ENCODE measurements at regions not wholly inside any gene's neighbourhood (a gene's known extent, or its start where the extent isn't known, plus 50 kb on each side); places are given as distances from the start of the nearest gene placed in this dataset.
"Not testable (repeated sequence)": the region's sequence is repeated elsewhere in the genome, so short reads cannot be mapped to it uniquely, and the experiment has no call there.

DNA sequence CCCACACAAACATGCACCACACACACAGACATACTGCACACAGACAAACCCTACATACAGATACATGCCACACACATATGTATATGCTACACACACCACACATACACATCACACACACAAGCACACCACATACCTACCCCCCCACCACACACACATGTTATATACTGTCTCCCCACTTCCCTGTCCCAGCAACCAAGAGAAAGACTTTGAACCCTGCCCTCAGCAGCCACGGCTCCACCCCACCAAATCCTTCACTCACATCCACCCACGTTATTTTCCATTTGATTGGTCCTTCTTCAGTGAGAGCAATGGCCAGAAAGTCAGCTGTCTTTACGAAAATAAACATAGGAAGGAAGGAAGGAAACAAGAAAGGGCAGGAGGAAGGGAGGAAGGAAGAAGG lies 479.8 kb downstream of the DIRAS2 start:
- no peak for DNase-seq (ENCODE audit: insufficient read length, low spot score)
- FAIRE-seq, result no peak

DNA sequence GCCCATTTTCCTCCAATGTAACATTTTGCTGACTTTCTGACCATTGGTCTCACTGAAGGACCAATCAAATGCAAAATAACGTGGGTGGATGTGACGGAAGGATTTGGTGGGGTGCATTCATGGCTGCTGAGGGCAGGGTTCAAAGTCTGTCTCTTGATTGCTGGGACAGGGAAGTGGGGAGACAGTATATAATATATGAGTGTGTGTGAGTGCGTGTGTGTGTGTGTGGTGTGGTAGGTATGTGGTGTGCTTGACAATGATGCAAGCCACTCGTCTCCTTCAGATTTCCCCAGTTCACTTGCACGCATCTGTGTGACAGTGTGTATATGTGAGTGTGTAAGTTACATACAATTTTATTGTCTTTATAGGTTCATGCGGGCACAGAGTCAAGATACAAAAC lies 477.3 kb downstream of the DIRAS2 start:
- no peak for DNase-seq (ENCODE audit: insufficient read length, low spot score)
- FAIRE-seq, result no peak

DNA sequence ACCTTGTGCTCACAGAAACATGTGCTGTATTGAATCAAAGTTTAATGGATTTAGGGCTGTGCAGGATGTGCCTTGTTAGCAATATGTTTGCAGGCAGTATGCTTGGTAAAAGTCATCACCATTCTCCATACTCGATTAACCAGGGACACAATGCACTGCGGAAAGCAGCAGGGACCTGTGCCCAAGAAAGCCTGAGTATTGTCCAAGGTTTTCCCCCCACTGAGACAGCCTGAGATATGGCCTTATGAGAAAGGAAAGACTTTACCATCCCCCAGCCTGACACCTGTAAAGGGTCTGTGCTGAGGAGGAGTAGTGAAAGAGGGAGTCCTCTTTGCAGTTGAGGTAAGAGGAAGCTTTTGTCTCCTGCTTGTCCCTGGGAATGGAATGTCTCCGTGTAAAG lies 476.2 kb downstream of the DIRAS2 start:
- FAIRE-seq, result not testable (repeated sequence)

DNA sequence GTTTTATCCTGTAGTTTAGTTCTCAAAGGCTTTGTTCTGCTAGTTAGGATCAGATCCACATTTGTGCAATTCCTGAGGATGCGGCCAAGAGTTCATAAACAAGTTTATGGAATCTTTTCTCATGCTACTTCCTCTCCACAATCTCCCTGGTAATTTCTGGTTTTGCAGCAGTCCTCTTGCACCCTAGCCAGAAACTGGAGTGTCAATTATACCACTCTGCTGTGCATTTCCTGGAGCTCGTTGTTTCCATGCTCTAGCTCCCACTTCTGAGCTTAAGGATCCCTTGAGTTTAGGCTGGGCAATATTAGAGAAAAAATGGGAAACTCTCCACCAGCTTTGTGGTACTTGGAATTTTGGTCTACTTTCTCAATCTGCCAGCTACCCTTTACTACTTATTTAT lies 474.7 kb downstream of the DIRAS2 start:
- no peak for FAIRE-seq
- DNase-seq (ENCODE audit: insufficient read length, low spot score), result no peak

More for the DNA sequence above, 476.2 kb downstream of the DIRAS2 start:
- not testable (repeated sequence) for DNase-seq (ENCODE audit: insufficient read length, low spot score)

DNA sequence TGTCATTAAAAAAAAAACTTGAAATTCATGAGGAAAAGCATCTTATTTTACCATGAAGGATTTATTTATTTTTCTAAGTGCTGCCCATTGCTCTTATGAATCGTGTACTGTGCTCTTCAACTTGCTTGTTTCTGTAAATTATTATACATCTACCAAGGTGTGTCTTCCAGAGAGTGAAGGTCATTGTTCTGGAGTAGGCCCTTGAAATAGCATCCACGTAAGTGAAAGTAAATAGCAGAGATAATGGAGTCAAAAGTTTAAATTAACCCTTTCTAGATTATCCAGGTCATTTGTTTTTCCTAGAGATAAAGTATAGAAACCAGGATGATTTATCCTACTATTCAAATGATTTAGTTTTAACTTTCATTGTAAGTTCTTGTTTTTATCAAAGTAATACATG lies 473.1 kb downstream of the DIRAS2 start:
- no peak for FAIRE-seq
- no peak for DNase-seq (ENCODE audit: insufficient read length, low spot score)

DNA sequence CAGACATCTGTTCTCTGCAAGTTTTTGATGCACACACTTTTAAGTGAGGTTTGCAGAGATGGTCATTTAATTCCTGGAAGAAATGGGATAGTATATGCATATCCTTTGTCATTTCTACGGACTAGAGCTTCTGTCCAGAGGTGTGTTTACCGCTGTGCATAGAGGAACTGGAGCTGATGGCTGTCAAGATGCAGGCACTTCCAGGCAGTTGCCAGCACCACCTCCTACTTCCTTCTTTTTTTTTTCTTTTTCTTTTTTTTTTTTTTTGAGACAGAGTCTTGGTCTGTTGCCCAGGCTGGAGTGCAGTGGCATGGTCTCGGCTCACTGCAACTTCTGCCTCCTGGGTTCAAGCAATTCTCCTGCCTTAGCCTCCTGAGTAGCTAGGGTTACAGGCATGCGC lies 468.7 kb downstream of the DIRAS2 start:
- DNase-seq (ENCODE audit: insufficient read length, low spot score); FAIRE-seq: not testable (repeated sequence)

DNA sequence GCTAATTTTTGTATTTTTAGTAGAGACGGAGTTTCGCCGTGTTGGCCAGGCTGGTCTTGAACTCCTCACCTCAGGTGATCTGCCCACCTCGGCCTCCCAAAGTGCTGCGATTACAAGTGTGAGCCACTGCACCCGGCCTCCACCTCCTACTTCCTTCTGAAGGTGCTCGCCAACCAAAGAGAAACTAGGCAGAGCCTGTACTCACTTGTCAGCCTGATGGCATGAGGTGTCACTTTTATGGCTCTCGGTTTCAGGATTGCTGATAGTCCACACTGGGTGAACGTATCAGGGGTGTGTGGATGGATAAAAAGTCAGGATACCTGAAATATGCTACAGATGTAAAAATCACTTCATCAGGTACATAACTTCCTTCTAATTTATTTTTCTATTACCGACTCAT lies 468.3 kb downstream of the DIRAS2 start:
- not testable (repeated sequence) for FAIRE-seq; DNase-seq (ENCODE audit: insufficient read length, low spot score)

DNA sequence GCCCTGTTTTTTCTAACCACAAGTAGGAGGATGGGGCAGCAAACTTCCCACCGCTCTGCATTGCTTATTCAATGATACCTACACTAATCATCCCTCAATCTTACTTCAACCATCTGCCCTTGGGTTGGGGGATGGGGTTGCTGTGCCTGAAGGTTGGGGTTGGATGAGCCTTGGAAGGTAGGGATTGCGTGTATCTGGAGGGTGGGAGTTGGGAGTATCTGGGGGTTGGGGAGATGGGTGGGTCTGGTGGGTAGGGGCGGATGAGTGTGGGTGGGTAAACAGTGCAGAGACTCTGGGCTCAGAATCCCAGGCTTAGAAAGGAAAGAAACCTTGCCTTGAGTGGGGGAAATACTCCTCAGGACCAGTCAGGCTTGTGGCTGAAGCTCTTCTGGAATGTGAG lies 467.4 kb downstream of the DIRAS2 start:
- no peak for DNase-seq (ENCODE audit: insufficient read length, low spot score)
- no peak for FAIRE-seq

DNA sequence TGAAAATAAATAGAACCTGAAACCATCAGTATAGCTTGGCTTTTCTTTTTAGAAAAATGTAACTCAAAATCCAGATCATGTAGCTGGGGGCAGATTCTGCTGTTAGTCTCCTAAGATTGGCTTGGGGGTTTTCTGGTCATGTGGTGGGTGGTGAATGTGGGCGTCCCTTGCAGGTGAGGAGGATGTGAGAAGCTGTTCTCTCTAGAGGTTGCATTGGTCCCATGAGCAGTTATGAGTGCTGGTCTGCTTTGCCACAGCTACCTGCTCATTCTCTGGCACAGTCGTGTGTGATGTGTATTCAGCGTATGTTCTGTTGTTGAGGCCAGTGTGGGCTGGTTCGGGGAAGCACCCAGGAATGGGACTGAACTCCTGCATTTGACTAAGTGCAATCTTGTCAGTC lies 466.8 kb downstream of the DIRAS2 start:
- DNase-seq (ENCODE audit: insufficient read length, low spot score), result no peak
- no peak for FAIRE-seq

DNA sequence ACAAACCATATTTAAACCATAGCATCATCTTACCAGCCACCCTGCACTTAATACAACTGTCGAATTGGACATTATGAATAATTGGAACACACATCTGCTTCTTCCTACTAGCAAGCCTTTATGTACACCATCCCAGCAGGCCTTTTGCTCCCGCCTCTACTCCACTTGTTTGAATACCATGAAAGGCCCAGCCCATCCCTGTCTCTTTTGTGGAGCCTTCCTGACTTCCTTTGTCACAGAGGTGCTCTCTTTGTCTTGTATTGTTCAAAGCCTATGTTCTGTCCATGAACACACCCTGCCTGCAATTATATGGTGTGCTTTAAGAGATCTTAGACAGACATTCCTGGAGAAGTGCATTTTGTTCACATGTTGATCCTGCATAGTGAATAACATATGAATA lies 465.7 kb downstream of the DIRAS2 start:
- DNase-seq (ENCODE audit: insufficient read length, low spot score), result no peak

DNA sequence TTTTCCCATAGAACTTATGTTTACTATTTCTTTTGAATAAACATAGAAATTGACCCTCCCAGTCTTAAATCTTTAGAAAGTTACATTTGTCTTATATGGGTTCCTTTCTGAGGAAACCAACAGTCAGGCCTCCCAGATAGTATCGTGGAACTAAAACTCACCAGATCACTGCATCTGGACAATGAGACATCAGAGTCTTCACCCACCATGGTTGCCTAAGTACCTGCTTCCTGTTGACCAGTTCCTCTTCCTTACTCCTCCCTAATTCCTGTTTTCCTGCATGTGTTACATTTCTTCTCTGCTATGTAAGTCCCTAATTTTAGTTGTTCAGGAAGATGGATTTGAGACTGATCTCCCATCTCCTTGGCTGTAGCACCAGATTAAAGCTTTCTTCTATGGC lies 462.2 kb downstream of the DIRAS2 start:
- FAIRE-seq (no peak), DNase-seq (ENCODE audit: insufficient read length, low spot score) (no peak)

More for the DNA sequence above, 465.7 kb downstream of the DIRAS2 start:
- no peak for FAIRE-seq

DNA sequence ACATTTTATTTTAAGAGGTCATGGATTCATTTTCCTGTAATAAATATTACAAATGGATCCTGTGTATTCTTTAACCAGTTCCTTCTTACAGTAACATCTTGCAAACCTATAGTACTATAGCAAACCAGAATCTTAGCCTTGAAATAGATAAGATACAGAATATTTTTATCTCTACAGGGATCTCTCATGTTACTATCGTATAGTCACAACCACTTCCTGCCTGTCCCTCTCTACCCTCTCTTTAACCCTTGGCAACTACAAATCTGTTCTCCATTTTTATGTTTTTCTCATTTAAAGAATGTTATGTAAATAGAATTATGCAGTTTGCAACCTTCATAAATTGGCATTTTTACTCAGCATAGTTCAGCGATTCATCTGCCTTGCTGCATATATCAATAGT lies 454.0 kb downstream of the DIRAS2 start:
- no peak for DNase-seq (ENCODE audit: insufficient read length, low spot score)
- no peak for FAIRE-seq

DNA sequence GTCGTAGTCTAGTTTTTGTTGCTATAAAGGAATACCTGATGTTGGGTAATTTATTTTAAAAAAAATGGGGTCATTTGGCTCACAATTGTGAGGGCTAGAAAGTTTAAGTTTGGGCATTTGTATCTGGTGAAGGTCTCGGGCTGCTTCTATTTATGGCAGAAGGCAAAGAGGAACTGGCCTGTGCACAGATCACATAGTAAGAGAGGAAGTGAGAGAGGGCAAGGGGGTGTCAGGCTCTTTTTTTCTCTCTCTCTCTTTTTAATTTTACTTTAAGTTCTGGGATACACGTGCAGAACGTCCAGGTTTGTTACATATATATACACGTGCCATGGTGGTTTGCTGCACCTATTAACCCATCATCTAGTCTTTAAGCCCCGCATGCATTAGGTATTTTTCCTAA lies 453.3 kb downstream of the DIRAS2 start:
- FAIRE-seq, result no peak
- peak; percentile 13 for DNase-seq (ENCODE audit: insufficient read length, low spot score)

DNA sequence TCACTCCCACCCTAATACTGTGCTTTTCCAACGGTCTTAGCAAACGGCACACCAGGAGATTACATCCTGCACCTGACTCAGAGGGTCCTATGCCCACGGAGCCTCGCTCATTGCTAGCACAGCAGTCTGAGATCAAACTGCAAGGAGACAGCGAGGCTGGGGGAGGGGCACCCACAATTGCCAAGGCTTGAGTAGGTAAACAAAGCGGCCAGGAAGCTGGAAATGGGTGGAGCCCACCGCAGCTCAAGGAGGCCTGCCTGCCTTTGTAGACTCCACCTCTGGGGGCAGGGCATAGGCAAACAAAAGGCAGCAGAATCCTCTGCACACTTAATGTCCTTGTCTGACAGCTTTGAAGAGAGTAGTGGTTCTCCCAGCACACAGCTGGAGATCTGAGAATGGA lies 450.2 kb downstream of the DIRAS2 start:
- not testable (repeated sequence) for FAIRE-seq; DNase-seq (ENCODE audit: insufficient read length, low spot score)

DNA sequence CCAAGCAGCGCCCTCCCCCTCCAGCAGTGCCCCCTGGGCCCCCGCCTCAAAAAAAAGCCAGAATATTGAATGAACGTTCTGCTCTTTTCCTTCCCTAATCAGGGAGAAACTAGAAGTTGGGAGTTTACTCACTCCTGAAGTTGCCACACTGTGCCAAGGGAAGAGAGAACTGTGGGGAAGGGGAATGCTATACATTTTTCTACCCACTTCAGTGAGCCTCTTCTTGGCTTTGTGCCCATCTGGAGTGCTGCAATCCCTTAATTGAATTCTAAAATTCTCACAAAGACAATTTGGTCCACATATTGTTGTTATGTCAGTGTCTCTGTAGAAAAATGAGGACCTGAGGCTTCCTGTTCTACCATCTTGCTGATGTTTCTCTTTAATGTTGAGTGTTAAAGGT lies 443.7 kb downstream of the DIRAS2 start:
- DNase-seq (ENCODE audit: insufficient read length, low spot score), result no peak
- no peak for FAIRE-seq

DNA sequence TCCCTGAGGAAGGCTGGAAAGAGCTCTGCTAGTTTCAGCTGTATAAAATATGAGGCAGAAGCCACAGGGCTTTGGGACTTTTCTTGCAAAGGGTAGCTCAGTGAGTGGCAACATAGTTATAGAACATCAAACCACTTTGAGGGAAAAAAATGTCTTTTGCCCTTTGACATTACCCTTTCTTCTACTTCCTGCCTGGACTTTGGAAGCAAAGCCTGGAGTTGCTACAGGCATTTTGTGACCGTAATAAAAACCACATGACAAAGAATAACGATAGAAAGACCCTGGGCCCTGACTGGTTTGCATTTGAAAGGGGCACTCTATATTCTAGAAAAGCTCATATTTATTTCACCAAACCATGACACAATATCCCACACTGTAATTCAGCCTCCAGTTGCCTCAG lies 440.9 kb downstream of the DIRAS2 start:
- no peak for FAIRE-seq

DNA sequence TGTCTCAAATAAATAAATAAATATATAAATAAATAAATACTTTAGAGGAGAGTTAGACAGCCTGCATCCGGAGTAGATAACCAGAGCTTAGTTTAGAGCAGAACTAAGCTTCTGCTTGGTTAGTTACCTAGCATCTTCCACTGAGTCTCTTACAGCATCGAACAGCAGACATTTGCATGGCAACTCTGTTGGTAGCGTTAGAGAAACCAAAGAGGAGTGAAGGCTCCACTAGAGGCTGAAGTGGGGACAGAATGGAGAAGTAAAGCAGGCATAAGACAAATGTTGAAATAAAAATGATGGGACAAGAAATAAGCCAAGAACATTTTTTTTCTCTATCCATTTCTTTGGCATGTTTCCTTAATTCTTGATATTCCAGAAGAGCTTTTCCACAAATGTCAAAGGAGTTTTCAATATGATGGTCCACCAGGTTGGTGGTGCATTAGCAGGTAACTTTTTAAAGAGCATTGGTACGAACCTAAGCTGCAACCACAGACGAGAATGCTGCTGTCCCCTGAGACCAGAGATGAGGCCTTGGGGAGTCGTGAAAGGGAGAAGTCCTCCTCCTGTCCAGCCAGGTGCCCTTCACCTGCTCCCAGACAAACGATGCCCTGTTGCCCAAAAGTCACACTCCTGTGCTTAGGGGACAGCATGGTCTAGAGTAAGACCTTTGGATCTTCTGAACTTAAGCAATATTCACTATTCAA lies 438.3 kb downstream of the DIRAS2 start:
- FAIRE-seq (no peak), DNase-seq (ENCODE audit: insufficient read length, low spot score) (no peak)

More for the DNA sequence above, 440.9 kb downstream of the DIRAS2 start:
- no peak for DNase-seq (ENCODE audit: insufficient read length, low spot score)

DNA sequence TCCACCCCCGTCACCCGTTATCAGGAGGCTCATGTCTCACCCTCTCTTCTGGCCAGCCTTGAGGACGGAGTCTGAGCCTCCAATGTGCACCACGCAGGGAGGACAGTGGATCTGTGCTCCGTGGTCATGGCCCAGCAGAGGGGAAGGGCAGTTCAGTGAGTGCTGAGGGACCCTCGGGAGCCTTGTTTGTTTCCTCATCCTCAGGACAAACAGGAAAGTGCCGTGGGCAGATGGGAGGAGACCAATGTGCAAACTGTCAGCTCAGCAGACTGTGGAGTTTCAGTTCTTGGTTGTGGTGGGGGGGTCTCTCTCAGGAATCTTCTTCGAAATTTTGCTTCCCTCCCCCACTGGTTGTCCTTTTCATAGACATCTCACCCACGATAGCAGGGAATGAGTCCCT lies 429.6 kb downstream of the DIRAS2 start:
- not testable (repeated sequence) for FAIRE-seq; DNase-seq (ENCODE audit: insufficient read length, low spot score)

DNA sequence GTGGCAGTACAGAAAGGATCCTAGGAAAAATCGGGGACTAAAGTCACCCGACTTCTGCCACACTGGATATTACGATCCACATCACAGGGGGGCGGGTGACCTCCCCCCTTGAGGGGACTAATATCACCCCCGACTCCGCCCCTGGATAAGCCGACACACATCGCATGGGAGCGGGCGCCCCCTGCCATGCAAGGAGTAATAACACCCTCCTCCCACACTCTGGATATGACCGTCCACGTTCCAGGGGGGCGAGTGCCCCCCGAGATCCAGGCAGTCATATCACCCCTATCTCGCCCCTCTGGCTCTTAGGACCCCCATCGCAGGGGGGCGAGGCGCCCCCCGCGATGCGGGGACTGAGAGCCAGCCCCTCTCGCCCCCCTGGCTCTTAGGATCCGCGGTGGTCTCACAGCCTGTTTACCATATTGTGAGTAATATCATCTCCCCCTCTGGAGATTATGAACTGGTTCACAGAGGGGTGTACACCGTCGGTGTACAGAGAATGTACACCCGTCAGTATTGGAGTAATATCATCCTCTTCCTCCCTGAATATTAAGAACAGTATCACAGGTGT lies 423.0 kb downstream of the DIRAS2 start:
- FAIRE-seq, result no peak
- peak; percentile 9 for DNase-seq (ENCODE audit: insufficient read length, low spot score)

DNA sequence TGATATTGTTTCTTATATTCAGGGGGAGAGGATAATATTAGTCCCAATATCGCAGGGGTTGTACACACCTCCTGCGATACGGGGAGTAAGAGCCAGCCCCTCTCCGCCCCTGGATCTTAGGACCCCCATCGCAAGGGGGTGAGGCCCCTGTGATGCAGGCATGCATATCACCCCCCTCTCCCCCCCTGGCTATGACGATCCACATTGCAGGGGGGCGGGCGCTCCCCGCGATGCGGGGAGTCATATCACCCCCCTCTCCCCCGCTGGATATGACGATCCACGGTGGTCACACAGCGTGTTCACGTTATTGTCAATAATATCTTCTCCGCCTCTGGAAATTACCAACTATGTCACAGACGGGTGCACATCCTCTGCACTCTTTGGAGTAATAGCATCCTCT lies 420.7 kb downstream of the DIRAS2 start:
- not testable (repeated sequence) for DNase-seq (ENCODE audit: insufficient read length, low spot score); FAIRE-seq

DNA sequence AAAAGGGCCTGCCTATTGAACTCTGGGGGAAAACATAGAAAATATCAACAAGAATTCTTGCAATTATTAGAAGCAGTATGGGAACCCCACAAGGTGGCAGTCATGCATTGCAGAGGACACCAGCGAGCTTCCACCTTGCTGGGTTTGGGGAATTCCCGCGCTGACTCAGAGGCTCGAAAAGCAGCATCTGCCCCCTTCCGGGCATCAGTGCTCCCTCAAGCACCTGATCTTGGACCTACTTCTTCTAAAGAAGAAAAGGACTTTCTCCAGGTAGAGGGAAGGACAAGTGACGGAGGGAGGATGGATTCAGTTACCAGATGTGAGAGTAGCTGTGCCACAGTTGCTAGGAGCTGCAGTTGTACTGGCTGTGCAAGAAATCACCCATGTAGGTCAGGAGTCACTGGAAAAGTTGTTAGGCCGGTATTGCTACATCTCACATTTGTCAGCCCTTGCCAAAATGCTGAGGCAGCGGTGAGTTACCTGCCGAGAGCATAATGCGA lies 415.7 kb downstream of the DIRAS2 start:
- FAIRE-seq; DNase-seq (ENCODE audit: insufficient read length, low spot score): not testable (repeated sequence)

DNA sequence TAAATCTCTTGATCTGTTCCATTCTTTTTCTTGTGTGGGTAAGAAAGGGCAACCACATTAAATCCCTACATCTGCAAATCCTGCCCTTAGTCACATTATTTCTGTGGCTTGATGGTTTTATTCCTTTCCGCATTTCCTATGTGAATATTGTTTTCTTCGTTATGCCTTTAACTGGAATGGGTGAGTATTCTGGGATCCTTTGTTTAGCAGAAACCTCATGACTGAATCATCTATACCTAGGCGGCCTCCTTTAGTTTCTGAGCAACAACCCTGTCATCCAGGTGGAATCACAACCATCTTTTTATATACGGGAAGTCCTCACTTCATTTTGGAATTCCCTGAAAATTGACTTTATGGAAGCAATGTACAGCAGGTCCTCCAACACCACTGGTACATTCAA lies 409.5 kb downstream of the DIRAS2 start:
- not testable (repeated sequence) for FAIRE-seq; DNase-seq (ENCODE audit: insufficient read length, low spot score)
